Body of pancreas (tissue), 4 donors: ENCODE measurements at regions not wholly inside any gene's neighbourhood (a gene's known extent, or its start where the extent isn't known, plus 50 kb on each side); places are given as distances from the start of the nearest gene placed in this dataset.

Experiments used
- ATAC-seq: fragments of 150-250 bp; one replicate; pipeline ENCODE4 v1.9.1; 2016
- DNase-seq, 4 donors: peaks; one replicate each; pipeline ENCODE4 v3.0.0-alpha.2; 2019
- H3K27ac ChIP-seq, 4 donors: fragments of 200-600 bp; sonication (generic); 1 replicate in 3 of 4; 2 replicates in 1 of 4; pipeline versions ENCODE4 v1.5.1 to v1.6.1; 2016 to 2019; ENCODE audit warnings: mild to moderate bottlenecking in 1 of 4, mixed read lengths in 1 of 4, moderate library complexity in 1 of 4
- H3K27me3 ChIP-seq, 2 donors: fragments of 200-600 bp; sonication (generic); one replicate each; pipeline ENCODE4 v1.6.0; 2016; ENCODE audit warnings: mild to moderate bottlenecking in 1 of 2
- H3K36me3 ChIP-seq, 2 donors: fragments of 200-600 bp; sonication (generic); replicated peaks in 1 of 2; 2 replicates each; pipeline ENCODE4 v1.5.1; 2016; ENCODE audit warnings: low read depth in 2 of 2; ENCODE audit not compliant: insufficient read depth in 1 of 2
- H3K4me1 ChIP-seq: fragments of 200-600 bp; sonication (generic); one replicate; pipeline ENCODE4 v1.6.0; 2016
- H3K4me3 ChIP-seq, 2 donors: fragments of 200-600 bp; sonication (generic); 1 replicate in 1 of 2; 2 replicates in 1 of 2; pipeline ENCODE4 v1.5.1; 2016 to 2019
- H3K9me3 ChIP-seq, 3 donors: fragments of 200-600 bp; sonication (generic); 1 replicate in 2 of 3; 2 replicates in 1 of 3; pipeline ENCODE4 v1.5.1; 2016
- CTCF ChIP-seq, 7 experiments: fragments of 450-650 bp in 4 of 7; fragments of 200-600 bp in 3 of 7; sonication (generic) in 3 of 7; IDR thresholded peaks; one replicate each; pipeline ENCODE4 v1.5.1; 2016 to 2019; ENCODE audit warnings: antibody characterized with exemption in 7 of 7
- POLR2A ChIP-seq, 3 donors: fragments of 450-650 bp; IDR thresholded peaks; one replicate each; pipeline ENCODE4 v1.6.1; 2016; ENCODE audit warnings: antibody characterized with exemption in 3 of 3, mild to moderate bottlenecking in 2 of 3
- WGBS, 2 donors: methylation state at CpG; one replicate each; pipeline ENCODE4 v1.1.5; 2017; 5-methylcytosine and 5-hydroxymethylcytosine counted together
- intact Hi-C: fragments of 100-400 bp; cut with DNase I; formaldehyde crosslinking; loops from one replicate; pipeline ENCODE4 v1.15.1; 2023

GRCh38 chr2:234669621-234670020 lies 172.7 kb upstream of the ARL4C start:
- peak in 4 of 7 experiments; percentile 15 to 27 (median 22) for TF ChIP-seq CTCF (IDR thresholded peaks at IDR 0.05)
- TF ChIP-seq POLR2A (IDR thresholded peaks at IDR 0.05): no peak
- no peak overlapping the region for H3K4me3 ChIP-seq
- ATAC-seq: no peak
- 50 to 79% methylated on average over 1 to 2 of the region's 2 CpGs for WGBS, 2 donors
- H3K9me3 ChIP-seq: peaks cover 0 to 2% (median 0%) of the 10 kb centered on the region in 3 donors
- no peaks in the 10 kb centered on the region for H3K36me3 ChIP-seq
- no peaks in the 10 kb centered on the region for H3K27me3 ChIP-seq
- no peaks in the 10 kb centered on the region for H3K4me1 ChIP-seq
- H3K27ac ChIP-seq: no peak overlapping the region
- DNase-seq: peak in 2 of 4 donors; percentile 26 to 45
- intact Hi-C loops: no loop called here

GRCh38 chr2:234669001-234669400 lies 172.1 kb upstream of the ARL4C start:
- TF ChIP-seq CTCF (IDR thresholded peaks at IDR 0.05): no peak
- TF ChIP-seq POLR2A (IDR thresholded peaks at IDR 0.05): no peak
- 84 to 94% methylated on average over 2 of the region's 2 CpGs for WGBS, 2 donors

GRCh38 chr2:234666911-234667310 lies 170.0 kb upstream of the ARL4C start:
- Histone ChIP-seq H3K27ac (no peak overlapping the region), H3K36me3 (no peaks in the 10 kb centered on the region), H3K4me1 (no peaks in the 10 kb centered on the region), H3K27me3 (no peaks in the 10 kb centered on the region), H3K4me3 (no peak overlapping the region), H3K9me3 (peaks cover 0 to 6% (median 0%) of the 10 kb centered on the region in 3 donors)
- WGBS, 2 donors: 89 to 90% methylated on average over 3 of the region's 3 CpGs
- DNase-seq (no peak), ATAC-seq (no peak)
- intact Hi-C loops: no loop called here
- TF ChIP-seq CTCF (IDR thresholded peaks at IDR 0.05) (no peak), POLR2A (IDR thresholded peaks at IDR 0.05) (no peak)

More at GRCh38 chr2:234669001-234669400, 172.1 kb upstream of the ARL4C start:
- intact Hi-C loops: no loop called here
- DNase-seq: no peak
- Histone ChIP-seq H3K27ac (no peak overlapping the region), H3K4me3 (no peak overlapping the region), H3K27me3 (no peaks in the 10 kb centered on the region), H3K4me1 (no peaks in the 10 kb centered on the region), H3K36me3 (no peaks in the 10 kb centered on the region), H3K9me3 (peaks cover 0 to 6% (median 0%) of the 10 kb centered on the region in 3 donors)
- ATAC-seq: no peak

- no peak for DNase-seq
- no peak for TF ChIP-seq CTCF (IDR thresholded peaks at IDR 0.05)
- TF ChIP-seq POLR2A (IDR thresholded peaks at IDR 0.05): no peak
- ATAC-seq: no peak
- WGBS, 2 donors: 86 to 88% methylated on average over 1 of the region's 1 CpG
- Histone ChIP-seq H3K9me3 (peaks cover 0 to 6% (median 0%) of the 10 kb centered on the region in 3 donors), H3K27me3 (no peaks in the 10 kb centered on the region), H3K4me3 (no peak overlapping the region), H3K27ac (no peak overlapping the region), H3K36me3 (no peaks in the 10 kb centered on the region), H3K4me1 (no peaks in the 10 kb centered on the region)
- intact Hi-C loops: no loop called here
Measured at GRCh38 chr2:234665304-234665703, 168.4 kb upstream of the ARL4C start.

- Histone ChIP-seq H3K36me3 (no peaks in the 10 kb centered on the region), H3K9me3 (peaks cover 0 to 6% (median 0%) of the 10 kb centered on the region in 3 donors), H3K4me1 (no peaks in the 10 kb centered on the region), H3K4me3 (no peak overlapping the region), H3K27ac (no peak overlapping the region), H3K27me3 (no peaks in the 10 kb centered on the region)
- DNase-seq (no peak), ATAC-seq (no peak)
- TF ChIP-seq POLR2A (IDR thresholded peaks at IDR 0.05) (no peak), CTCF (IDR thresholded peaks at IDR 0.05) (no peak)
- WGBS, 2 donors: 50 to 51% methylated on average over 2 of the region's 2 CpGs
- intact Hi-C loops: no loop called here
Measured at GRCh38 chr2:234661849-234662248, 165.0 kb upstream of the ARL4C start.
